ENCODE measurements at regions not wholly inside any gene's neighbourhood (a gene's known extent, or its start where the extent isn't known, plus 50 kb on each side); places are given as distances from the start of the nearest gene placed in this dataset.
"Not testable (repeated sequence)": the region's sequence is repeated elsewhere in the genome, so short reads cannot be mapped to it uniquely, and the experiment has no call there.

DNA sequence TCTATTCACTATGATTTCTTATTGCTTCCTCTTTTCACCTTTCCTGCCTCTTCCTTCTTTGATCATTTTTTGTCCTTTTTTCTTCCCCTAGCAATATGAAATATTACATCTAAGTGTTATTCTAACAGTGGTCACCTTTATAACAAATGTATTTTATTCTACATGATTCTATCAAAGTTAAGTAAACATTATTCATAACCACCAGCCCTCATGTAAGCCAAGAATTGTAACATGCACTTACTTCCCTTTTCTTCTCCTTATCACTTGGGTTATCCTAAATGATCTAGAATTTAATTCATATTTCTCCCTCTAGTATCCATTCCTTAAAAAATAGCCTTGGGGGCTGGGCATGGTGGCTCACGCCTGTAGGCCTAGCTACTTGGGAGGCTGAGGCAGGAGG, 88.3 kb upstream of the SLC22A23 start:
- no peak for FAIRE-seq

GRCh38 chr6:3542032-3542640, 85.3 kb upstream of the SLC22A23 start:
- FAIRE-seq: no peak

DNA sequence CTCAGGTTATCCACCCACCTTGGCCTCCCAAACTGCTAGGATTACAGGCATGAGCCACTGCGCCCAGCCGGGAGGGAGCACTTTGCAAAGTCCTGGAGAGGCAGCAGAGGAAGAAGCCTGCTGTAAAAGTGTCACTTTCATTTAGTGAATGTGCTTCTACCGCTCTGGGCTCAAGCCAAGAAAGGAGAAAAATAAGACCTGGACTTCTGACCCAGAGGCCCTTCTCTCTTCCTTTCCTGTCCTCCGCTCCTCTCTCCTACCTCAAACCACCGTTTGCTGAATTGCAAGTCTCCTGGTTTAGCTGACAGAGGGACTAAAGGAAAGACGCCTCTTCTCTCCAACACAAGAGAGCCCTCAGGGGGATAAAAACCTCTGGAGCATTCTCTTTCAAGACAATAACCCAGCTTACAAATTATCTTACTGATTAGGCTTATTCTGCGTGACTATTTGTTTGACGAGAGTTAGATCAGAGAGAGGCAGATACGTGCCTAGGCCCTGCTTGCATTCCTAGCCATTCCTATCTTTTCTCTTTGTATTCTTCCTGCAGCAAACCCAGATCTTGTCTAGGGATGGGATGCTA, 84.2 kb upstream of the SLC22A23 start:
- FAIRE-seq: no peak

- no peak for FAIRE-seq
Measured at GRCh38 chr6:3540253-3540820, 83.5 kb upstream of the SLC22A23 start.

DNA sequence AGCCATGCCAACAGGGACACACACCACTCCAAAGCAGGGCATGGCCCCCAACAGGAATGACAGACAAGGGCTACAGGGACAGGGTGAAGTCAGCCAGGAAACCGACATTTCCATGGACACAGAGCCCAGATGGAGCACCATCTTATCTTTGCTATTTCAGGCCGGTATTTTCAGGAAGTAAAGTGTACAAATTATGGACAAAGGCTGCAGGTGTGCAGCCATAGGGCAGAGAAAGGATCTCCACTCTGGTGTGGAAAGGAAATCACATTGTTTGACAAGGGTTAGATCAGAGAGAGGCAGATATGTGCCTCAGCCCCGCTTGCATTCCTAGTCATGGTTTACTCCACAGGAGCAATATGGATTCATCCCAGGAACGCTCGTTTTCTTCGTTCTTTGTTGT, 81.7 kb upstream of the SLC22A23 start:
- FAIRE-seq: no peak

DNA sequence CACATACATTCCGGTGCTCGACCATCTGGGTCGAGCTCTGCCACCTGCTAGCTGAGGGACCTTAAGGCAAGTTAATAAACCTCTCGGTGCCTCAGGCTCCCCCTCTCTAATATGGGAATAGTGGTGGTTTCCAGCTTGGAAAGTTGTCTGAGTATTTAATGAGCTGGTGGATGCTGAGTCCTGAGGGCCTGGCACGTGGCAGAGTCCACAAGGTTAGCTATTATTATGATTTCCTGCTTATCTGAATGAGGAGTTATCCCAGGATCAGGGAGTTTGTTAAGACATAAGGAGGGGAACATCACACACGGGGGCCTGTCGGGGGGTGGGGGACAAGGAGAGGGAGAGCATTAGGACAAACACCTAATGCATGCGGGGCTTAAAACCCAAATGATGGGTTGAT, 80.1 kb upstream of the SLC22A23 start:
- no peak for FAIRE-seq

DNA sequence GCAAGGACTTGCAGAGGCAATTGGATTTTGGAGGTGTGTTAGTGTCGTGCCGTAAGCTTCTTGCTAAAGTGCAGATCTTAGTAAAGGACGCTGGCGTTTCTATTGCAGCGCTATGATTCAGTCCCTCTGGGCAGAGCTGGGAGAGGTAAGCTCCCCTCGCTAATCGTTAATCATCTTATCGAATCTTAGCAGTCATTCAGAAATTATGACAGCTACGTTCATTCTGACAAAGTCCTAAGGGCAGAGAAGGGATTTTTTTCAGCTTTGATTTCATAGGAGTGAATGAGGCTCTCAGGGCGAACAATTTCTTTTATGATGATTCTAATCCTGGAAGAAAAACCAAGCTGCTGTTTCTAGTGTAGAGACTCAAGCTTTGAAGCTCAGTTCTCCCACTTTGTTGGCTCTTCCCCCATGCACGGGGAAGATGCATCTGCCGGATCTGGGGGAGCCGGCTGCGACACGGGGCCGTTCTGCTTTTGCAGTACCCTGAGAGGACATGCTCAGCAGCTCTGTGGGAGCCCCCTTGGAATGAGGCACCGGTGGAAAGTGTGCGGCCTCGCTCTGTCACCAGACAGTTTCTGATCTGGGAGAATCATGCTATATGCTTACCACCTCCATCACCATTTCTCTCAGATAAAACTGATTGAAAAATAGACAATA, 79.1 kb upstream of the SLC22A23 start:
- FAIRE-seq: no peak

GRCh38 chr6:3535033-3535775, 78.4 kb upstream of the SLC22A23 start:
- FAIRE-seq: no peak

DNA sequence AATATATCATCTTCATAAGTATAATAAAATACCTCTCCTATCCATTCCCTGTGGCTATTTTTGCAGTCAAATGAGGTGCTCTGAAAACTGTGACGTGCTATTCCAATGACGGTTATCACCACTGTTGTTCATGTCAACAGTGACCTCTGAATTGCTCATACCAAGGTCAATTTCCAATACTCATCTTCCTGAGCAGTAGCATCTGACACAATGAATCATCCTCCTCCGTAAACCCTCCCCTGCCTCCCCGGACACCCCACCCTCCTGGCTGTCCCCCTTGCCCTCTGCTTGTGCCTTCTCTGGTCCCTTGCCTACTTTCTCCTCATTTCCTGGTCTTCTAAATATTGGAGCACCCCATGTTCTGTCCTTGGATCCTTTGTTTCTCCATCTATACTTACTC, 77.7 kb upstream of the SLC22A23 start:
- FAIRE-seq: no peak

GRCh38 chr6:3533981-3534380, 77.1 kb upstream of the SLC22A23 start:
- no peak for FAIRE-seq

- FAIRE-seq: no peak
Measured at GRCh38 chr6:3532296-3532916, 75.6 kb upstream of the SLC22A23 start.

GRCh38 chr6:3531481-3531880, 74.6 kb upstream of the SLC22A23 start:
- no peak for FAIRE-seq

GRCh38 chr6:3530515-3530914, 73.7 kb upstream of the SLC22A23 start:
- FAIRE-seq: no peak

GRCh38 chr6:3529721-3530120, 72.9 kb upstream of the SLC22A23 start:
- no peak for FAIRE-seq

GRCh38 chr6:3529232-3529631, 72.4 kb upstream of the SLC22A23 start:
- FAIRE-seq: no peak

- not testable (repeated sequence) for FAIRE-seq
Measured at GRCh38 chr6:3528081-3528671, 71.3 kb upstream of the SLC22A23 start.

GRCh38 chr6:3527651-3527977, 70.8 kb upstream of the SLC22A23 start:
- FAIRE-seq: no peak

DNA sequence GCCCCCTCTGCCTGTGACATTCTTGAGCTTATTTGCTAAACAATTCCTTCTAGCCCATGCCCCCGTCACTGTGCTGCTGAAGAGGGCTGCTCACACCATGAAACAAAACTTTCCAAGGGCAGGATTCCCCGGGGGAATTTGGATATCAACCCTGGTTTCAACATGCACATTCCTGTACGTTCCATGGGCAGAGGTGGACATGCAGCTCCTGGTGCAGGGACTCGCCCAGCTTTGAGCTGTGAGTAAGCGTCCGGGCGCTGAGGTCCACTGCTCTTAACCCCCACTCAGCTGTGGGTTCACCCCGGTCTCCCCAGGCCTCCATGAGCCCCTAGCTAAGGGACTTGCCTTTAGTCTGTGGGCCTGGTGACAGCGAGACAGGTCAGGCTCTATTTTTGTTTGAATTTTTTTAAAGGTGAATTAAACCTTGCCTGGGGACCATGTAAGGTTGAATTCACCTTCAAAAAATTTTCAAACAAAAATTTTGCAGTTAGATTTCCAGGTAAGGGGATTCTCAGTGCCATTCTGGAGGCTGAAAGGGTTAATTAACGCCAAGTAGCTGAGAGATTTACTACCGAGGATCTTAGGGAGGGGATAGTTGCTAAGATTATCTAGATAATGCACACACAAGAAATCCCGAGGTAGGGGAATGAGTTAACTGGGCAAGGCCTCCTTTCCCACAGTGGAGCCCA, 70.3 kb upstream of the SLC22A23 start:
- FAIRE-seq: no peak

- FAIRE-seq: no peak
Measured at GRCh38 chr6:3525915-3526314, 69.1 kb upstream of the SLC22A23 start.

GRCh38 chr6:3524456-3524855, 67.6 kb upstream of the SLC22A23 start:
- no peak for FAIRE-seq

GRCh38 chr6:3523966-3524365, 67.1 kb upstream of the SLC22A23 start:
- FAIRE-seq: no peak

DNA sequence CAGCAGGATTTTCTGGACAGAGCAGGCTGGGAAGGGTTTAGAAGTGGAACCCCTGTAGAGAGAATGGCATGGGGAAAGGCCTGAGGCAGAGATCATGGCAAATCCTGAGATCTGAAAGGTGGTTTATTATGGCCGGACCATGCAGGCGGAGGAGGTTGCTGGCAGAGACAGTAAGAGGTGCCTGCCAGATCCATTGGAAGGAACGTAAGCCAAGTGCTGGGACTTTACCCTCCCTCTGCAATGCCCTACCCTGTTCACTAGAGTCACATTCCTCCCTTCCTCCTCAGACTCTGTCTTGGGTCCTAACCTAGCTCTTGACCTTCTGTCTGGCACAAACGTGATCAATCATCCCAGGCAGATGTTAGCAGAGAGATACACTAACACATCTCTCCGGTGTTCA, 66.4 kb upstream of the SLC22A23 start:
- FAIRE-seq: no peak
